GM19395 (cell line): ENCODE measurements at regions not wholly inside any gene's neighbourhood (a gene's known extent, or its start where the extent isn't known, plus 50 kb on each side); places are given as distances from the start of the nearest gene placed in this dataset.
"Not testable (repeated sequence)": the region's sequence is repeated elsewhere in the genome, so short reads cannot be mapped to it uniquely, and the experiment has no call there.

Experiments
- ATAC-seq: cut with Tn5 transposase; IDR thresholded peaks from one replicate; pipeline ENCODE4 v1.9.1; 2021; ENCODE audit warnings: mild to moderate bottlenecking, moderate library complexity; ENCODE audit not compliant: unreplicated experiment

DNA sequence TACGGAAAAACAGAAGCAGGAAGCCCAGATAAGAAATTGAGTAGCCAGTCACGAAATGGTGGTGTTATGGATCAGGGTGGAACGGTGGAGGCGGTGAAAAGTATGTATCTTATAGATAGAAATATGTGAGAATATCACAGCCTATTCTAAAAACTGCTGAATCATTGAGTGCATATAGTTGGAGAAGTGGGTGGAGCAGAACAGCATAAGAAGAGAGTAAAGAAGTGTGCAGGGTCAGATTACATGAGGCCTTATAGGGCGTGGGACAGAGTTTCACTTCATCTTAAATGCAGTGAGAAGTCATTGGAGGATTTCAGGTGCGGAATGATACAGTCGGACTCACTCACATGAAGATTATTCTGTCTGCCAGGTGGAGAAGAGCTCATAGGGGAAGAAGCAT is 293.1 kb downstream of the TRIML1 start:
- ATAC-seq, result no peak

DNA sequence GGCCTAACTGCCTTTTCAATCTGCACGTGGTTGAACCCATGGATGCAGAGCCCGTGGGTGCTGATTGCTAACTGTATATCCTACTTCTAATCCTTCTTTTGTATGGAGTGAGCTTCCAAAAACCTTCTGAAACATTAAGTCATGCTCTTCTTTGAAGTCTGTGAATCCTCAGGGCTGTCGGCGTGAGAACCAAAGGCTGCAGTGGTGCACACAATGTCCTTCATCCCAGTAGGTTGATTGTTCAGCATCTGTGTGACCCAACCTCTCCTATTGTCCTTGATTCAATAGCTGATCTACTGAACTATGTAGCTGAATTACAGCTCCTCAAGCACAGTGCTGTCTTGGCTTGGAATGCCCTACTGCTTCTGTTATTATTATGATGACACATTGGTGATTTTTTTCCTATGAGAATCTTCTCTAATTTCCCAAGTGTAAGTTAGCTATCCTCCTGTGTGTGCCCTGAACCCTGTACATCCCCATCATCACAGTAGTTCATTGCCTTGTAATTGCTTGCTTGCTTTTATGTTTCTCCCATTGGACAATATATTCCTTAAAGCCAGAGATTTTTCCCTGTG is 294.6 kb downstream of the TRIML1 start:
- no peak for ATAC-seq

DNA sequence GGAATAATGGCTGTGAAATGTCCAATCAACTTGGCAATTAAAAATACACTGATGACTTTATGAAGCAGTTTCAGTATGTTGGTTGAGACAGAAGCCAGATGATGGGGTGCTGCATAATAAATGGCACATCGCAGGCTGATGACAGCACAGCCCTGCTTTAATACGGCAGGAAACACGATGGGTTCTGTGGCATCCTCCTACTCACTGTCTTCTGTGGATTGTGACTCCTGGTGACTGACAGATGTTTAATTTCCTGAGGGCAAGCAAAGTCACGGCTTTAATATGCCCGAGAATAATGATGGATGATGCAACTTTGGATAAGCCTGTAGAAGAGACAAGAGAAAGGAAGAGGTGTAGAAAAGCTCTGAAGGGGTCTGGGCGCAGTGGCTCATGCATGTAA is 295.4 kb downstream of the TRIML1 start:
- ATAC-seq, result no peak

DNA sequence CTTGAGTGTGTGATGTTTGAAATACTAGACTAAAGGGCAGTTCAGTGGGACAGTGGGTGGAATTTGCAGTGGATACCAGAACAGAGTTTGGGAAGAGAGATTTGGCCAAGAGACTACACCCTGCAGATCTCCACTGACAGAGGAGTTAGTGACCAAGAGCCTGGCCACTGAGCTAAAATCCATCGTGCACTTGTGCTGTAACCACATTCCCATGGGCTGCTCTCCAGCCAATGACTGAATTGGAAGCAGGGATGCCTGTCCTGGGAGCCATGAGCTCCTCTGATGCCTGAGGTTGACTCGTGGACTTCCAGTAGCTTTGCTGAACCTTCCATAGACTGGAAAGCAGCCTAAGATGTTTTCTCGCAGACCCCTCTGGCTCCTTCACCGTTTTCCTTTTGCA is 296.1 kb downstream of the TRIML1 start:
- ATAC-seq, result no peak

DNA sequence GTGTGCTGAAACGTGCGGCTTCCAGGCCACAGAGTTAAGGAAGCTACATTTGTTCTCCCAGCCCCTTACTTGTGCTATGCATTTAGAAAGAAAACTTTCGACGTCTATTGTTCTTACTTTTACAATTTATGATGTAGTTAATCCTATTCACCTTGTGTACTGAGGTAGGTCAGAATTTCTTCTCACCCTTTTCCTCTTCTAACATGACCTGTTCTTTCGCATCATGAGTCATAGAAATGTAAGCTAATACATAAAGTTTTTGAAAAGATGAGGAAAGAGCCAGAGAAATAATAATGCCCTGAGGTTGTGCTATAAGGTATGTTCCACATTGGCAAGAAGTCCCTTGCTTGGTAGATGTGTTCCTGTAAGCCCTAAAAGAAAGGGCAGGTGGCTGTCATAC is 298.3 kb downstream of the TRIML1 start:
- no peak for ATAC-seq

DNA sequence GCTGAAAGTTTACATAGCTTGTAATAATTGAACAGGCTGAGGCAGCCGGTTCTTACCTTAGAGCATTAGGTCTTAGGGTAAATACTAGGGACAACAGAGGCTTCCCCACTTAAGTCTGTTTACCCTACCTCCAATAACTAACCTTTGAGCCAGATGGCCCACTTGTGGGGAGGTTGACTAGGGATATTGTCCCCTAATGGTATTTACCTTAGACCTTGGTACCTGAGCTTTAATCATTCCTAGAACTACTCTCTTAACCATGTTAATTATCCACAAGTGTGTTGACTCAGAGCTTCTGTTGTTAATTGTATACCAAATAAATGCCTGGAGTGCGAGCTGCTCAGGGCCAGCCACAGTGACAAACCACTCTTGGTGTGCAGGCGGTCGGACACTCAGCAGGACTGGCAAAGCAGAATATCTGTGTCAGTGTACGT is 299.2 kb downstream of the TRIML1 start:
- not testable (repeated sequence) for ATAC-seq

DNA sequence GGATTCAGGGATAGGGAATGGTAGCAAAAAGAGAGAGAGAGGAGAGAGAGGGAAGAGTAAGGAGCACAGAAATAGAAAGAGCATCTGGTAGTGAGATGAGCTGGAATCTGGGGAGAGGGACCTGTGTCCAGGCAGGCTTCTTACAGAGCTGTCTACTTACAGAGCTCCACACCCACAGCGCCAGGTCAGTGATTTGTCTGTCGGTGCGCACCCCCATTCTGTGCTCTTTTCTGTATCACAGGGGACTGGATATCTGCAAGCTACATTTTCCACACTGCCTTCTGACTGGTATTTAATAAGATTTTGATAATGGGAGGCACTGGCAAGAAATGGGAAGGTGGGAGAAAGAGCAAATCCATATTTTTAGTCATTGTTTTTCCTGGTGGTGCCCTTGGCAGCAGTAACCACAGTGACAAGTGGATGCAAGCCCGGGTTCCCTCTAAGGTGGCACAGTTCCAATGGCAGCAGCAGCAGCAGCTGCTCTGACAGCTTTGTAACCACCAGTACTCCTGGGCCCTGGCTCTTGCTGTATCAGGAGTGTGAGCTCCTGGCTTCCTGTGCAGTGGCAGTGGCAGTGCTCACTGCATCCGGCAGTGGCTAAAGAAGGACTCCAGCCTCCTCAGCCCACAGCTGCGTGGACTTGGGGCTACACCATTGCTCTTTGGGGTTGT is 300.5 kb downstream of the TRIML1 start:
- ATAC-seq, result no peak

DNA sequence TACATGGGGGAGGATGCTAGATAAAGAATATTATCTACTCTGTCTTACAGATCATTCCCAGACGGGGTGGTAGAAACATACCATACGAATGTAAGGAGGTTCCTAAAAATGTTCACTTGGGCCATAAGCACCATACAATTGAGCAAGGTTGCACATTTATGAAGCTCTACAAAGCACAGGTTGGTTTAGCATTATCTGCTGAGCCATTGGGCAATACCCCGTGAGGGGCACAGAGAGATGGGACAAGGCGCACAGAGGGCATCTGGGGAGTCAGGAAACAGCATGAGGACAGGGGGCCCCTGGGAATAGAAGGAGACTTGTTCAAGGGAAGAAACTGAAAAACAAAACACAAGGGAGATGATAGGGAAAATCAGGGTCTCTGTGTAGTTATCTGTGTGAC is 305.3 kb downstream of the TRIML1 start:
- ATAC-seq, result no peak

DNA sequence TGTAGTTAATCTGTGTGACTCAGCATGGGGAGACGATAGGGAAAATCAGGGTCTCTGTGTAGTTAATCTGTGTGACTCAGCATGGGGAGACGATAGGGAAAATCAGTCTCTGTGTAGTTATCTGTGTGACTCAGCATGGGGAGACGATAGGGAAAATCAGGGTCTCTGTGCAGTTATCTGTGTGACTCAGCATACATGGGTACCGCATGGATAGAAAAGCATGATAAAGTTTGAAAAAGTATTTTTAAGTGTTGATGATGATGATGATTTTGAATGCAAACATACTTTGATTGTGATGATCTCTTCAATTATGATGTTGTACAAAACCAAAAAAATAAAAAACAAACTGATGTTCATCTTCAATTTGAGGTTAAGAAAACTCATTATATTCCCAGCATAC is 309.8 kb downstream of the TRIML1 start:
- ATAC-seq, result not testable (repeated sequence)

DNA sequence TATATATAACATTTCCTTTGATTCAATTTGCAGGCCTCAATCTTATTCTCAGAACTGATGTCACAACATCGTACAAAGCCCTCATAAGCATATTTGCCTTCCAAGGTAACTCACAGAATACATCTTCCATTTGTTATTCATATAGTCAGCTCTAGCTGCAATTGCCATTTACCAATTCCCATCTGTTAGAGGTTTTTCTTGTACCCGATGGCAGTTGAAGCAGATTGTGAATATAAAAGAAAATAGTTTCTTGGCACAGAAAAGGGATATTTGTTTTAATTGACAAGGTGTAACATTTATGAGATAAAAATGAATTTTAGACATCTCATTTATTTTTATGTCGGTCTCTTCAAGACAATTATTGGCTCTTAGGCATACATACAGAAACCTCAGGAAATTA is 311.3 kb downstream of the TRIML1 start:
- ATAC-seq, result no peak

DNA sequence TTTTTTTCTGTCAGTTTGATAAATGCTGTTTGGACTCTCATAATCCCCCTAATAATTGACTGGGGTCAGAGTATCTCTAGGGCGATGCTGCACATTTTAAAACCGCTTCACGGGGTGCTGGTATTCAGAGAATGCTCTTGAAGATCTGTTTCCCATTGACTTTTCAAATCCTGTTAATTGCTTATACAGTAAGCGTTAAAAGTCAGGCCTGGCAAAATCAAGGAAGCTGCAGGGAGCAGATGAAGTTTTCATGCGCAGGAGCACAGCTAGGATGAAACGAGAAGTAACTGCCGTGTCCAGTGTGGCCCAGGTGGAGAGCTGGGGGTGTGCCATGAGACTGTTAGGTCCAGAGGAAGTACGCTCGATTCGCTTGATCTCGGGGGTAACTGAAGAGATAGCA is 312.9 kb downstream of the TRIML1 start:
- ATAC-seq, result no peak

DNA sequence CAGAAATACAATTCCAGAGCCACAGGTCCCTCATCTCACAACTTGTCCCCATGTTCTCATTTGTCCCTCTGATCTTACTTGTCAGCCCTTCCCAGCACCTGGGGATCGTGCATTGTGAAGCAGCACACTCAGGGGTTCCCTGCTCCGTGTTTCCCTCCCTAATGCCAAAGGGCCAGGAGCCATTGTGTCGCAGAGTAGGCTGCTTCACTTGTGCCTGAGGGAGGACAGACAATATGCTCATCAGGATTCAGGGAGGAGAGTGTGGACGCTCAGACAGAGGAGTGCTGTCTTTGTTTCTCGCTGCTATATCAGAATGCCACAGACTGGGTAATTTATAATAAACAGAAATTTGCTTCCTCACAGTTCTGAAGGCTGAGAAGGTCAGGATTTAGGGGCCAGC is 315.3 kb downstream of the TRIML1 start:
- no peak for ATAC-seq

DNA sequence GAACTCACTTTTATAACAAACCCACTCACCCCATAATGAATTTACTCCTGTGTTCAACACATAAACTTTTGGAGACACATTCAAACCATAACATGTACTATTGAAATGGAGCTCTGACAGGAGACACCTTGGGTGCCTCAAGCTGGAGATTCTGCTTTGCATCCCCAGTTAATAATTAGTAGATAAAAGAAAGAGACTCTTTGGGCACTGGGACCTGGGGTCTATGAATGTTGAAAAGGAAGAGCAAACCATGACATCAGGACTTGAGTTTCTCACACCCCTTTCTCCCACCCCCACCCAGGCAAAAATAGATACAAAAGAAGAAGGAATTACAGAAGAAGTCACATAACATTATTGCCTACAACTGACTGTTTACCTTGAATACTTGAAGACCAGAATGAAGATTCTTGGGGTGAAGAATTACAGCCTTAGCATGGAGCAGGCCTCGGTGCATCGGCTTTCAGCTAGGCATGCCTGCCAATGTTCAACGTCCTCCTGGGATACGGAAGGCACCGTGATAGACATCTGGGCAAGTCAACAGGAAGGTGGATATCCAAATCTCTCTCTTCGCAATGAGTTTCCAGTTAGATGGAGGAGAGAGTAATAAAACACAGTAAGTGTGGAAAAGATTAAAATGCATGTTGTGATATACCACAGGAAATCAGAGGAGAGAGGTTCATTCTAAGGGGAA is 316.0 kb downstream of the TRIML1 start:
- no peak for ATAC-seq

DNA sequence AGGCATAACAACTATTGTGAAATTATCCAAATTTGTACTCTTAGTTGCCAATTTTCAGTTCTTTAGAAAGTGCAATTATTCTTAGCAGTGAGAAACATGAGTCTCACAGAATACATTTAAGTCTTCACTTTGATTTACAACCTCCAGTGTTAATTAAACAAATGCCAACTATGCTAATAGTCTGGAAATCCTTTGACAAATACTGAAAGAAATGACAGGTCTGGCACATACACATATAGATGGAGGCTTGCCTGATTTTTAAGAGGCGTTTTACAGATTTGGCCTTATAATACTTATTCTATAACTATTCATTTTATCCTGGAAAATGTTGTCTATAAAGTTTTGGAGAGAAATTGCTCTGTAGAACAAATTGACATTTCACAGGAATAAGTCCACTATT is 320.1 kb downstream of the TRIML1 start:
- no peak for ATAC-seq

DNA sequence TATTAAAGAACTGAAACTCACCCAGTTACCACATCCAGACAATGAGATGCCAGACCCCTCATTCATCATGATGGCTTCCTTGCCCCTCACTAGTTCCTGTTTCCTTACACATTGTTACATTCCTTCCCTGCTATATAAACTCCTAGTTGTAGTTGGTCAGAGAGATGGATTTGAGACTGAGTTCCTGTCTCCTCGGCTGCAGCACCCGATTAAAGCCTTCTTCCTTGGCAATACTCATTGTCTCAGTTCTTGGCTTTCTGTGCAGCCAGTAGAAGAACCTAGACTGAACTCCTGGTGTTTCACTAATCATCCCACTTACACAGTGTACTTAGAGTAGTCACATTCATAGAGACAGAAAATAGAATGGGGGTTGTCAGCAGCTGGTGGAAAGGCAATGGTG is 324.7 kb downstream of the TRIML1 start:
- ATAC-seq, result no peak

DNA sequence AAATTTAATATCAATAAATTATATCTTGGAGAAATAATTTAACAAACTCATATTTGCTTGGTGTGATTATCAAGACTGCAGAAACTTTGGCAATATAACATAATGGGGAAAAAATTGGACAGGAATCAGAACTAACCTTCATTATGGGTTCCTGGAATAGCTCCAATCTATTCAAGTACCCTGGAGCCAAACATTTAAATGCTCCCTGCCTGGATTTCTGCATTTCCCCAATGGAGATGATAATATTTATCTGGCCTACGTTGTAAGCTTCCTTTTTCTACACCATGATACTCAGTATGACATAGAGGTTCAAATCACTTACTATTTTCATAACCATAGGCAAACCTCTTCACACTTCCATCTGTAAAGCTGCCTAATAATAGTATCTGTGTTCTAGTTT is 326.8 kb downstream of the TRIML1 start:
- no peak for ATAC-seq

DNA sequence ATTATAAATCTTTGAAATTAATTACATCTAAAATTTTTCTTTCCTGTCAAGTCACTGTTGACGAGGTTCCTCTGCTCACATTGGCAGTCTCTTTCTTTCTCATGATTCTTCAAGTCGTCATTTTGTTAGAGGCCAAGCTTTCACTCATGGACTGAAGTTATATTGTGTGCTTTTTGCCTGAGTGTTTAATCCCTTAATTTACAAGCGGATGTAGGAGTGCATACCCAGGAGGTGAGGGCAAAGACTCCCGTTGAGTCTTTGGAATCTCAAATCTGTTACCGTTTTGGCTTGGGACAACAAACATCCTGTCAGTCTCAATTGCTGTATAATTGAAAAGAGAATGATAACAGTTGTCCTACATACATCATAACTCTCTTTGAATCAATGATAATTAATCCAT is 345.0 kb downstream of the TRIML1 start:
- ATAC-seq, result no peak

DNA sequence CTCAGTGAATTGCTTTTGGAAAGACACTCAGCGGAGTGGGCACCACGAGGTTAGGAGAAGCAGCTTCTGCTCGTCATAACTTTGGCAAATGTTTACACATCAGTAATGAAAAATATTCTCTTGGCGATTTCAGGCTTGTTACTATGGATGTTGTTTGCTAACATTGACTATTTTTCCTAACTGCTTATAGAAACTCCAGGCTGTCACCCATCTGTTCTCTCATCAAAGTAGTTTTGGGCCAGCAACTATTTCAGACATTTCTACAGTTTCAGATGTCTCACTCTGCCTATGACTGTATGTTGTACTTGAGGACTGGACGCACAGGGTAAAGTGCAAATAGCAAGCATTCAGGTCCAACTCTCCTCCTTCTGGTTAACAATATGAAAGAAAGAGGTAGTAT is 346.7 kb downstream of the TRIML1 start:
- ATAC-seq, result no peak

DNA sequence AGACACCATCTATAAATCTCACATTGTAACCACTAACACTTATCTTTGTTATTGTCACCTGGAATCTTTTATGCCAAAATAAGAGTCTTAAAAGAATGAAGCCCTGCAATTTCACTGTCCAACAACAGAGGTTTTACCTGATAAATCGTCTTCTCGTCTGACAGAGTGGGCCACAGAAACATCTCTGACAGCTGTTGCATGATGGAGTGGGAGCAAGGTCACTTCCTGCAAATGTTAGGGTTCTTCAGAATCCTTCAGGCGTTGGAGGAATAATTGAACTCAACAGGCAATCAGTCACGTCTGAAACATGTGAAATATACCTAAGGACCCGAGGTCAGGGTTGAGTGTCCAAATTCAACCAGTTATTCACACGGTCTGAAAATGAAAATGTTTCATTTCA is 353.6 kb downstream of the TRIML1 start:
- no peak for ATAC-seq

DNA sequence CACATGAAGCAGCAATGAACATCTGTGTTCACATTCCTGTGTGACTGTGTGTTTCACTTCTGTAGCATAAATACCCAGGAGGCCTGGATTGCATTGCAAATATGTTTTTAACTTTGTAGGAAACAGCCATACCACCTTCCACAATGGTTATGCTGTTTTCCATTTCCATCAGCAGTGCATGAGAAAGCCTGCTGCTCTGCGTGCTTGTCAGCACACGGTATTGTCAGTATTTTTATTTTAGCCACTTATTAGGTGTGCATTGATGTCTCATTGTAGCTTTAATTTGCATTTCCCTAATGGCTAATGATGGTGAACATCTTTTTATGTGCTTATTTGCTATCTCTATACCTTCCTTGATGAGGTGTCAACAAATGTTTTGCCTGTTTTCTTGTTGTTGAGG is 355.9 kb downstream of the TRIML1 start:
- ATAC-seq, result no peak

DNA sequence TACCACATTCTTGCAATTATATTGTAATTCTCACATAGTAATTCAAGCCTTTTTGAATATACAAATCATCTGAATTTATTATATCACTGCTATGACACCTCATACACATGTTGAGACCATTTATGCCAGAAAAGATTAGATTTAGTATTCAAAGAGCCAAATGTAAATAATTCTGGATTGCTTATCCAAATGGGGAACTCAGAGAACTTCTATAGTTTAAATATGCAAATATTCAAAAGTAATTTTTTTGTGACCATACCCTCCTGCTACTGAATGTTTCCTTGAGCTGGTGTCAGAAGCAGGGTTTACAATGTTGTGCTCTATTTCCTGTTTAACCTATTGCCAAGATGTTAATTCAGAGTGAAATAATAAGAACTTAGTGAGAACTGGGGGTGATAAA is 372.2 kb downstream of the TRIML1 start:
- no peak for ATAC-seq

DNA sequence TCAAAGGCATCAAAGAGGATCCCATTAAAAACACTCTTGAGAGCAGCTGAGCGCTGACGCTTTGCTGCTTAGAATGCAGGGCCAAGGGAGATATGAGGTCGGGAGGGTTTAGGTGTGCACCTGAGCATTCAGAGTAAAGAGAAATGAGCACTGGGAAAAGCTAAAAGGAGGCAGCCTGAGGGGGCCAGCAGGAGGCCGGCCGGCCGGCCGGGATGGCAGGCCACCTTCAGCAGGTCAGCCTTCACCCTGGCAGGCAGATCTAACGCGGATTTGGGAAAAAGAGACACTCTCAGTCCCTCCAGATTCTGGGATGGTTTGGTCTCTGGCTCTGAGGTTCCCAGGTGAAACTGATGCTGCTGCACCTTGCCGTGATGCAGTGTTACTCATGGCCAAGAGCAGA is 393.5 kb downstream of the TRIML1 start:
- ATAC-seq, result no peak

DNA sequence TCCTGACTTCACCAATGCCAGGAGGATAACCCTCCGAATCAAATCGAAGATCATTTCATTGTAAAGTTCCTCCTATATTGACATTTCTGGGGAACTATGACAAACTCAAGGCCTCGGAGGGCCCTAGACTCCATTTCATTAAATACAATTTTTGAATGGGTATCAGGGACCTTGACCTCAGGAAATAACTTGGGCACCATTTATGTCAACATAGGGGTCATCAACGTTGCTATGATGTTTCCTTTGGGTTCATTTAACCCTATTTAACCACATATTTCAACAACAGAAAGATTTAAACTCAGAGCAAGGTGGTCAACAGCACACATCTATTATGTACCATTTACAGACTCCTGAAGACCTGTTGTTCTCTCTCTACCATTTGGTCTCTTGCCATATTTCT is 395.1 kb downstream of the TRIML1 start:
- ATAC-seq, result no peak
